H9 (cell line): ENCODE measurements at regions not wholly inside any gene's neighbourhood (a gene's known extent, or its start where the extent isn't known, plus 50 kb on each side); places are given as distances from the start of the nearest gene placed in this dataset.

Source experiments
- DNase-seq: peaks from one replicate; pipeline ENCODE4 v3.0.0-alpha.2; 2017
- H2AFZ ChIP-seq: one replicate; pipeline ENCODE4 v1.6.1; 2013; ENCODE audit warnings: mild to moderate bottlenecking, low read length, control low read depth, moderate library complexity
- H2AK5ac ChIP-seq: 2 replicates; pipeline ENCODE4 v1.6.1; 2013; ENCODE audit warnings: low read length, control low read depth, mixed read lengths; ENCODE audit not compliant: insufficient read length
- H2BK120ac ChIP-seq: one replicate; pipeline ENCODE4 v1.6.1; 2013; ENCODE audit warnings: low read depth, mild to moderate bottlenecking, low read length, control low read depth, inconsistent platforms; ENCODE audit not compliant: poor library complexity, severe bottlenecking
- H2BK12ac ChIP-seq: 2 replicates; pipeline ENCODE4 v1.6.1; 2013; ENCODE audit warnings: low read length, control low read depth, mixed read lengths, low read depth; ENCODE audit not compliant: insufficient read length
- H2BK15ac ChIP-seq: 2 replicates; pipeline ENCODE4 v1.6.1; 2013; ENCODE audit warnings: low read depth, low read length, control low read depth
- H2BK20ac ChIP-seq: one replicate; pipeline ENCODE4 v1.6.1; 2013; ENCODE audit warnings: low read depth, mild to moderate bottlenecking, low read length, control low read depth, inconsistent platforms; ENCODE audit not compliant: poor library complexity, severe bottlenecking
- H2BK5ac ChIP-seq: 2 replicates; pipeline ENCODE4 v1.6.1; 2013; ENCODE audit warnings: low read length, control low read depth, mixed read lengths; ENCODE audit not compliant: insufficient read length
- H3K14ac ChIP-seq: 2 replicates; pipeline ENCODE4 v1.6.1; 2013; ENCODE audit warnings: low read length, control low read depth; ENCODE audit not compliant: insufficient read depth
- H3K18ac ChIP-seq: 2 replicates; pipeline ENCODE4 v1.6.1; 2013; ENCODE audit warnings: low read depth, mild to moderate bottlenecking, mixed read lengths, low read length, control low read depth; ENCODE audit not compliant: insufficient read length
- H3K23ac ChIP-seq: 2 replicates; pipeline ENCODE4 v1.6.1; 2013; ENCODE audit warnings: low read length, control low read depth, mixed read lengths, low read depth; ENCODE audit not compliant: insufficient read length
- H3K23me2 ChIP-seq: 2 replicates; pipeline ENCODE4 v1.6.1; 2013; ENCODE audit warnings: low read depth, mild to moderate bottlenecking, mixed read lengths, low read length, control low read depth; ENCODE audit not compliant: insufficient read length, poor library complexity, severe bottlenecking
- H3K27ac ChIP-seq: 2 replicates; pipeline ENCODE4 v1.5.1; 2013; ENCODE audit warnings: low read length, control low read depth, mixed read lengths, low read depth; ENCODE audit not compliant: insufficient read length
- H3K27me3 ChIP-seq: 2 replicates; pipeline ENCODE4 v1.6.1; 2013; ENCODE audit warnings: low read length, control low read depth, inconsistent platforms; ENCODE audit not compliant: insufficient read depth
- H3K4ac ChIP-seq: 2 replicates; pipeline ENCODE4 v1.6.1; 2013; ENCODE audit warnings: low read depth, mild to moderate bottlenecking, control low read depth, inconsistent platforms, low read length, moderate library complexity
- H3K4me1 ChIP-seq: 2 replicates; pipeline ENCODE4 v1.6.1; 2013; ENCODE audit warnings: low read length, control low read depth, inconsistent platforms; ENCODE audit not compliant: insufficient read depth
- H3K4me2 ChIP-seq: 2 replicates; pipeline ENCODE4 v1.6.1; 2013; ENCODE audit warnings: low read length, control low read depth, mixed read lengths; ENCODE audit not compliant: insufficient read length, insufficient read depth
- H3K56ac ChIP-seq: 2 replicates; pipeline ENCODE4 v1.6.1; 2013; ENCODE audit warnings: low read depth, mild to moderate bottlenecking, mixed read lengths, low read length, control low read depth; ENCODE audit not compliant: insufficient read length
- H3K79me1 ChIP-seq: 2 replicates; pipeline ENCODE4 v1.6.1; 2013; ENCODE audit warnings: low read depth, mild to moderate bottlenecking, moderate library complexity, low read length, control low read depth, inconsistent platforms; ENCODE audit not compliant: insufficient read depth, poor library complexity, severe bottlenecking
- H3K79me2 ChIP-seq: 2 replicates; pipeline ENCODE4 v1.6.1; 2013; ENCODE audit warnings: low read length, control low read depth, inconsistent platforms; ENCODE audit not compliant: insufficient read depth
- H3K9ac ChIP-seq: 2 replicates; pipeline ENCODE4 v1.6.1; 2013; ENCODE audit warnings: low read length, control low read depth, mixed read lengths; ENCODE audit not compliant: insufficient read length; ENCODE audit errors: extremely low read depth
- H3K9me3 ChIP-seq: one replicate; pipeline ENCODE4 v1.6.1; 2013; ENCODE audit warnings: low read depth, low read length, inconsistent platforms; ENCODE audit not compliant: control insufficient read depth
- H3T11ph ChIP-seq: one replicate; pipeline ENCODE4 v1.6.1; 2013; ENCODE audit warnings: mild to moderate bottlenecking, low read length, control low read depth, inconsistent platforms
- H4K20me1 ChIP-seq: one replicate; pipeline ENCODE4 v1.6.1; 2013; ENCODE audit not compliant: control insufficient read depth, insufficient read length, insufficient read depth
- H4K5ac ChIP-seq: 2 replicates; pipeline ENCODE4 v1.6.1; 2013; ENCODE audit warnings: low read depth, mild to moderate bottlenecking, mixed read lengths, low read length, control low read depth; ENCODE audit not compliant: insufficient read length
- H4K8ac ChIP-seq: replicated peaks from 2 replicates; pipeline ENCODE4 v1.6.1; 2013; ENCODE audit warnings: low read length, control low read depth, mixed read lengths, low read depth; ENCODE audit not compliant: insufficient read length
- H4K91ac ChIP-seq: 2 replicates; pipeline ENCODE4 v1.6.1; 2013; ENCODE audit warnings: low read depth, mild to moderate bottlenecking, moderate library complexity, mixed read lengths, low read length, control low read depth; ENCODE audit not compliant: insufficient read length
- H3K27ac Mint-ChIP-seq, 3 experiments: 2 replicates in 2 of 3; 3 replicates in 1 of 3; pipeline ENCODE4 v1.8.0; 2020 to 2021; ENCODE audit warnings: mixed read lengths in 3 of 3, mild to moderate bottlenecking in 1 of 3, moderate library complexity in 1 of 3
- H3K27me3 Mint-ChIP-seq: 2 replicates; pipeline ENCODE4 v1.8.0; 2021; ENCODE audit warnings: low read depth, mild to moderate bottlenecking, moderate library complexity, mixed read lengths
- H3K36me3 Mint-ChIP-seq, 3 experiments: 2 replicates in 2 of 3; 3 replicates in 1 of 3; pipeline ENCODE4 v1.8.0; 2020 to 2021; ENCODE audit warnings: low read depth in 3 of 3, mixed read lengths in 3 of 3; ENCODE audit not compliant: insufficient read depth in 1 of 3
- H3K4me1 Mint-ChIP-seq, 2 experiments: 2 replicates each; pipeline ENCODE4 v1.8.0; 2020; ENCODE audit warnings: mixed read lengths in 2 of 2
- H3K4me3 Mint-ChIP-seq, 2 experiments: 2 replicates in 1 of 2; 3 replicates in 1 of 2; pipeline ENCODE4 v1.8.0; 2020 to 2021; ENCODE audit warnings: mild to moderate bottlenecking in 2 of 2, mixed read lengths in 2 of 2, moderate library complexity in 1 of 2
- H3K9me3 Mint-ChIP-seq, 2 experiments: 2 replicates in 1 of 2; 3 replicates in 1 of 2; pipeline ENCODE4 v1.8.0; 2020; ENCODE audit warnings: mild to moderate bottlenecking in 2 of 2, mixed read lengths in 2 of 2, moderate library complexity in 1 of 2
- WGBS: extraction: QIAGEN DNeasy Blood & Tissue Kit; methylation state at CpG from one replicate; pipeline ENCODE4 v1.1.7; 2013; ENCODE audit warnings: missing lambda C conversion rate, low lambda C conversion rate, mixed read lengths; ENCODE audit not compliant: insufficient read length; ENCODE audit errors: extremely low coverage; 5-methylcytosine and 5-hydroxymethylcytosine counted together
- TF ChIP-seq, protein P1 (sequence below): fragments of 200-600 bp; sonication (generic); conservative IDR thresholded peaks from 3 replicates; pipeline ENCODE4 v1.8.0; 2021; ENCODE audit warnings: antibody characterized with exemption, mild to moderate bottlenecking

DNA sequence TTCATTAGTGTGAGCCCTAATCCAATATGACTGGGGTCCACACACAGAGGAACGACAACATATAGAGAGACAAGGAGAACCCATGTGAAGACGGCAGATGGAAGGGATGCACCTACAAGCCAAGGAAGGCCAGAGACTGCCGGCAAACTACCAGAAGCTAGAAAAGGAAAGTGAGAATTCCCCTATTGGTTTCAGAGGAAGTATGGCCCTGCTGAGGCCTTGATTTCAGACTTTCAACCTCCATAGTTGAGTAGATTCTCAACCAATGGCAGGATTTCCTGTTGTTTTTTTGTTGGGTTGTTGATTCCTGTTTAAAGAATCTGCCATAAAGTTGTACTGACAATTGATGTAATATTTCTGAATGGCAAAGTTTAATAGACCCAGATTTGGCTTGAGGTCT, 241.5 kb downstream of the SATB2 start:
- Histone ChIP-seq H2BK12ac (no peak overlapping the region), H3K4ac (no peak overlapping the region), H2BK5ac (no peak overlapping the region), H3K9ac (no peak overlapping the region), H3K56ac (no peak overlapping the region), H4K5ac (no peak overlapping the region), H3K79me1 (no peaks in the 10 kb centered on the region), H3K79me2 (no peaks in the 10 kb centered on the region), H4K8ac (no peak overlapping the region), H3K23ac (no peak overlapping the region), H3K23me2 (no peaks in the 10 kb centered on the region), H3K14ac (no peak overlapping the region), H4K20me1 (no peaks in the 10 kb centered on the region), H2BK120ac (no peak overlapping the region), H4K91ac (no peak overlapping the region), H3K27ac (no peak overlapping the region), H2BK20ac (no peak overlapping the region), H3T11ph (no peak overlapping the region), H2AFZ (no peak overlapping the region), H3K18ac (no peak overlapping the region), H2AK5ac (no peak overlapping the region), H3K9me3 (no peaks in the 10 kb centered on the region), H3K4me2 (no peak overlapping the region), H3K27me3 (no peaks in the 10 kb centered on the region), H3K4me1 (no peaks in the 10 kb centered on the region), H2BK15ac (no peak overlapping the region)
- WGBS = no CpG with 5 or more reads among the region's 3 CpGs
- Mint-ChIP-seq H3K9me3 (peaks cover 6 to 11% of the 10 kb centered on the region in 2 experiments; a peak in 4 of 5 replicates), H3K27me3 (no peaks in the 10 kb centered on the region), H3K4me1 (peaks cover 0 to 2% of the 10 kb centered on the region in 2 experiments; a peak in 1 of 4 replicates), H3K4me3 (no peak overlapping the region), H3K36me3 (peaks cover 0 to 13% (median 4%) of the 10 kb centered on the region in 3 experiments; a peak in 4 of 7 replicates), H3K27ac (no peak overlapping the region)
- TF ChIP-seq, protein P1, sequence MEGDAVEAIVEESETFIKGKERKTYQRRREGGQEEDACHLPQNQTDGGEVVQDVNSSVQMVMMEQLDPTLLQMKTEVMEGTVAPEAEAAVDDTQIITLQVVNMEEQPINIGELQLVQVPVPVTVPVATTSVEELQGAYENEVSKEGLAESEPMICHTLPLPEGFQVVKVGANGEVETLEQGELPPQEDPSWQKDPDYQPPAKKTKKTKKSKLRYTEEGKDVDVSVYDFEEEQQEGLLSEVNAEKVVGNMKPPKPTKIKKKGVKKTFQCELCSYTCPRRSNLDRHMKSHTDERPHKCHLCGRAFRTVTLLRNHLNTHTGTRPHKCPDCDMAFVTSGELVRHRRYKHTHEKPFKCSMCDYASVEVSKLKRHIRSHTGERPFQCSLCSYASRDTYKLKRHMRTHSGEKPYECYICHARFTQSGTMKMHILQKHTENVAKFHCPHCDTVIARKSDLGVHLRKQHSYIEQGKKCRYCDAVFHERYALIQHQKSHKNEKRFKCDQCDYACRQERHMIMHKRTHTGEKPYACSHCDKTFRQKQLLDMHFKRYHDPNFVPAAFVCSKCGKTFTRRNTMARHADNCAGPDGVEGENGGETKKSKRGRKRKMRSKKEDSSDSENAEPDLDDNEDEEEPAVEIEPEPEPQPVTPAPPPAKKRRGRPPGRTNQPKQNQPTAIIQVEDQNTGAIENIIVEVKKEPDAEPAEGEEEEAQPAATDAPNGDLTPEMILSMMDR = no peak
- no peak for DNase-seq
